H7 (cell line): ENCODE measurements at regions not wholly inside any gene's neighbourhood (a gene's known extent, or its start where the extent isn't known, plus 50 kb on each side); places are given as distances from the start of the nearest gene placed in this dataset.

Source experiments
- DNase-seq: peaks from one replicate; pipeline ENCODE4 v3.0.0; 2012
- H3K27me3 ChIP-seq: 2 replicates; pipeline ENCODE4 v1.6.0; 2011; ENCODE audit warnings: mild to moderate bottlenecking, low read length; ENCODE audit not compliant: control insufficient read depth, insufficient read depth
- H3K36me3 ChIP-seq: replicated peaks from 2 replicates; pipeline ENCODE4 v1.5.1; 2011; ENCODE audit warnings: low read length; ENCODE audit not compliant: control insufficient read depth, insufficient read depth
- H3K4me3 ChIP-seq: 2 replicates; pipeline ENCODE4 v1.5.1; 2011; ENCODE audit warnings: low read depth, mild to moderate bottlenecking, control low read depth, low read length, moderate library complexity; ENCODE audit not compliant: insufficient read depth

- no peak overlapping the region for H3K4me3 ChIP-seq
- H3K36me3 ChIP-seq, result no peaks in the 10 kb centered on the region
- no peak for DNase-seq
- no peaks in the 10 kb centered on the region for H3K27me3 ChIP-seq
Observed at GRCh38 chr4:187449702-187450101, 545.9 kb upstream of the ZFP42 start.

GRCh38 chr4:187451776-187452175 is 543.8 kb upstream of the ZFP42 start:
- no peaks in the 10 kb centered on the region for H3K36me3 ChIP-seq
- no peak overlapping the region for H3K4me3 ChIP-seq
- H3K27me3 ChIP-seq, result no peaks in the 10 kb centered on the region
- no peak for DNase-seq

- no peaks in the 10 kb centered on the region for H3K36me3 ChIP-seq
- no peaks in the 10 kb centered on the region for H3K27me3 ChIP-seq
- DNase-seq, result no peak
- H3K4me3 ChIP-seq, result no peak overlapping the region
Observed at GRCh38 chr4:187460016-187460415, 535.6 kb upstream of the ZFP42 start.

GRCh38 chr4:187464573-187464972 is 531.0 kb upstream of the ZFP42 start:
- no peaks in the 10 kb centered on the region for H3K36me3 ChIP-seq
- no peak for DNase-seq
- H3K27me3 ChIP-seq, result no peaks in the 10 kb centered on the region
- no peak overlapping the region for H3K4me3 ChIP-seq

GRCh38 chr4:187467224-187467623 is 528.3 kb upstream of the ZFP42 start:
- Histone ChIP-seq H3K36me3 (no peaks in the 10 kb centered on the region), H3K27me3 (no peaks in the 10 kb centered on the region), H3K4me3 (no peak overlapping the region)
- no peak for DNase-seq

- no peak overlapping the region for H3K4me3 ChIP-seq
- no peak for DNase-seq
- no peaks in the 10 kb centered on the region for H3K36me3 ChIP-seq
- H3K27me3 ChIP-seq, result no peaks in the 10 kb centered on the region
Observed at GRCh38 chr4:187469627-187470026, 525.9 kb upstream of the ZFP42 start.

GRCh38 chr4:187470061-187470460 is 525.5 kb upstream of the ZFP42 start:
- Histone ChIP-seq H3K36me3 (no peaks in the 10 kb centered on the region), H3K27me3 (no peaks in the 10 kb centered on the region), H3K4me3 (no peak overlapping the region)
- DNase-seq, result no peak

- Histone ChIP-seq H3K36me3 (no peaks in the 10 kb centered on the region), H3K4me3 (no peak overlapping the region), H3K27me3 (no peaks in the 10 kb centered on the region)
- no peak for DNase-seq
Observed at GRCh38 chr4:187474238-187474637, 521.3 kb upstream of the ZFP42 start.

- Histone ChIP-seq H3K4me3 (no peak overlapping the region), H3K36me3 (no peaks in the 10 kb centered on the region), H3K27me3 (no peaks in the 10 kb centered on the region)
- no peak for DNase-seq
Observed at GRCh38 chr4:187475901-187476300, 519.7 kb upstream of the ZFP42 start.

- Histone ChIP-seq H3K27me3 (no peaks in the 10 kb centered on the region), H3K4me3 (no peak overlapping the region)
- no peak for DNase-seq
Observed at GRCh38 chr4:187477224-187477623, 518.3 kb upstream of the ZFP42 start.

GRCh38 chr4:187478292-187479140 is 517.1 kb upstream of the ZFP42 start:
- H3K36me3 ChIP-seq, result no peaks in the 10 kb centered on the region
- no peak overlapping the region for H3K4me3 ChIP-seq

More at GRCh38 chr4:187477224-187477623, 518.3 kb upstream of the ZFP42 start:
- no peaks in the 10 kb centered on the region for H3K36me3 ChIP-seq

GRCh38 chr4:187479511-187479910 is 516.1 kb upstream of the ZFP42 start:
- no peak for DNase-seq
- H3K36me3 ChIP-seq, result no peaks in the 10 kb centered on the region
- no peaks in the 10 kb centered on the region for H3K27me3 ChIP-seq
- H3K4me3 ChIP-seq, result no peak overlapping the region

More at GRCh38 chr4:187478292-187479140, 517.1 kb upstream of the ZFP42 start:
- H3K27me3 ChIP-seq, result no peaks in the 10 kb centered on the region
- no peak for DNase-seq

GRCh38 chr4:187480146-187481145 is 515.1 kb upstream of the ZFP42 start:
- no peak for DNase-seq
- H3K27me3 ChIP-seq, result no peaks in the 10 kb centered on the region
- H3K4me3 ChIP-seq, result no peak overlapping the region
- H3K36me3 ChIP-seq, result no peaks in the 10 kb centered on the region

GRCh38 chr4:187484186-187484585 is 511.4 kb upstream of the ZFP42 start:
- Histone ChIP-seq H3K27me3 (no peaks in the 10 kb centered on the region), H3K4me3 (no peak overlapping the region), H3K36me3 (no peaks in the 10 kb centered on the region)
- DNase-seq, result no peak

GRCh38 chr4:187485676-187486075 is 509.9 kb upstream of the ZFP42 start:
- no peaks in the 10 kb centered on the region for H3K36me3 ChIP-seq
- H3K27me3 ChIP-seq, result no peaks in the 10 kb centered on the region
- no peak overlapping the region for H3K4me3 ChIP-seq
- no peak for DNase-seq
